Stomach (tissue), 8 donors: ENCODE measurements at regions not wholly inside any gene's neighbourhood (a gene's known extent, or its start where the extent isn't known, plus 50 kb on each side); places are given as distances from the start of the nearest gene placed in this dataset.
A peak's percentile ranks its signal among the peaks of the same experiment; 100 is the strongest.

Experiments
- DNase-seq, 2 donors: peaks; one replicate each; pipeline versions ENCODE4 v3.0.0 to v3.0.0-alpha.2; 2013 to 2019
- H3K27ac ChIP-seq, 5 donors: fragments of 200-600 bp in 4 of 5; sonication (generic) in 4 of 5; one replicate each; pipeline ENCODE4 v1.5.1; 2013 to 2019; ENCODE audit warnings: mild to moderate bottlenecking in 1 of 5, moderate library complexity in 1 of 5
- H3K27me3 ChIP-seq, 3 donors: fragments of 200-600 bp; sonication (generic); one replicate each; pipeline ENCODE4 v1.5.1; 2017 to 2019; ENCODE audit warnings: mixed run types in 1 of 3
- H3K36me3 ChIP-seq, 4 donors: fragments of 200-600 bp; sonication (generic); 1 replicate in 3 of 4; 2 replicates in 1 of 4; pipeline ENCODE4 v1.5.1; 2016 to 2019
- H3K4me1 ChIP-seq, 4 donors: fragments of 200-600 bp; sonication (generic); one replicate each; pipeline ENCODE4 v1.5.1; 2016 to 2019
- H3K4me3 ChIP-seq, 4 donors: fragments of 200-600 bp; sonication (generic) in 3 of 4; one replicate each; pipeline ENCODE4 v1.5.1; 2016 to 2019; ENCODE audit warnings: mild to moderate bottlenecking in 1 of 4
- H3K9me3 ChIP-seq, 4 donors: fragments of 200-600 bp; sonication (generic); one replicate each; pipeline ENCODE4 v1.5.1; 2016 to 2019
- EP300 ChIP-seq: sonication (generic); formaldehyde crosslinking; IDR thresholded peaks from one replicate; pipeline ENCODE4 v1.6.1; 2017; ENCODE audit warnings: antibody characterized with exemption
- POLR2A ChIP-seq, 4 donors: fragments of 450-650 bp; IDR thresholded peaks; one replicate each; pipeline ENCODE4 v1.6.1; 2016; ENCODE audit warnings: antibody characterized with exemption in 4 of 4, control low read depth in 2 of 4, mild to moderate bottlenecking in 1 of 4, moderate library complexity in 1 of 4
- POLR2AphosphoS5 ChIP-seq, 3 donors: sonication (generic); formaldehyde crosslinking; IDR thresholded peaks; one replicate each; pipeline ENCODE4 v1.6.1; 2016; ENCODE audit warnings: antibody characterized with exemption in 3 of 3
- WGBS, 5 donors: extraction: QIAGEN DNeasy Blood & Tissue Kit in 3 of 5; methylation state at CpG; one replicate each; pipeline versions ENCODE4 v1.1.5 to v1.1.7; 2013 to 2018; 5-methylcytosine and 5-hydroxymethylcytosine counted together
- intact Hi-C: fragments of 100-400 bp; cut with DNase I; formaldehyde crosslinking; loops from one replicate; pipeline ENCODE4 v1.15.1; 2023; ENCODE audit warnings: low total_unique reads
- TF ChIP-seq, protein P1 (sequence below), 7 experiments: fragments of 450-650 bp in 4 of 7; fragments of 200-600 bp in 3 of 7; sonication (generic) in 3 of 7; IDR thresholded peaks; one replicate each; pipeline ENCODE4 v1.5.1; 2016 to 2019; ENCODE audit warnings: antibody characterized with exemption in 7 of 7, control low read depth in 2 of 7, mild to moderate bottlenecking in 1 of 7
- donor health status: healthy with polysubstance abuse.
- donor health status: Bipolar disorder and iron deficiency.
- donor health status: healthy.

GRCh38 chr2:34416856-34417255 lies 817.8 kb upstream of the FAM98A start:
- WGBS, 5 donors: 39 to 61% (median 48%) methylated on average over 2 of the region's 2 CpGs
- no peaks in the 10 kb centered on the region for H3K27me3 ChIP-seq
- DNase-seq: peak in 1 of 2 donors; percentile 21
- no peak overlapping the region for H3K4me3 ChIP-seq
- TF ChIP-seq POLR2AphosphoS5 (IDR thresholded peaks at IDR 0.05) (no peak), EP300 (no peak)
- TF ChIP-seq, protein P1, sequence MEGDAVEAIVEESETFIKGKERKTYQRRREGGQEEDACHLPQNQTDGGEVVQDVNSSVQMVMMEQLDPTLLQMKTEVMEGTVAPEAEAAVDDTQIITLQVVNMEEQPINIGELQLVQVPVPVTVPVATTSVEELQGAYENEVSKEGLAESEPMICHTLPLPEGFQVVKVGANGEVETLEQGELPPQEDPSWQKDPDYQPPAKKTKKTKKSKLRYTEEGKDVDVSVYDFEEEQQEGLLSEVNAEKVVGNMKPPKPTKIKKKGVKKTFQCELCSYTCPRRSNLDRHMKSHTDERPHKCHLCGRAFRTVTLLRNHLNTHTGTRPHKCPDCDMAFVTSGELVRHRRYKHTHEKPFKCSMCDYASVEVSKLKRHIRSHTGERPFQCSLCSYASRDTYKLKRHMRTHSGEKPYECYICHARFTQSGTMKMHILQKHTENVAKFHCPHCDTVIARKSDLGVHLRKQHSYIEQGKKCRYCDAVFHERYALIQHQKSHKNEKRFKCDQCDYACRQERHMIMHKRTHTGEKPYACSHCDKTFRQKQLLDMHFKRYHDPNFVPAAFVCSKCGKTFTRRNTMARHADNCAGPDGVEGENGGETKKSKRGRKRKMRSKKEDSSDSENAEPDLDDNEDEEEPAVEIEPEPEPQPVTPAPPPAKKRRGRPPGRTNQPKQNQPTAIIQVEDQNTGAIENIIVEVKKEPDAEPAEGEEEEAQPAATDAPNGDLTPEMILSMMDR (IDR thresholded peaks at IDR 0.05): no peak
- H3K4me1 ChIP-seq: no peaks in the 10 kb centered on the region
- H3K9me3 ChIP-seq: no peaks in the 10 kb centered on the region
- H3K36me3 ChIP-seq: no peaks in the 10 kb centered on the region
- H3K27ac ChIP-seq: no peak overlapping the region
- intact Hi-C loops: no loop called here

- H3K4me3 ChIP-seq: no peak overlapping the region
- intact Hi-C loops: no loop called here
- H3K36me3 ChIP-seq: no peaks in the 10 kb centered on the region
- no peaks in the 10 kb centered on the region for H3K4me1 ChIP-seq
- H3K27ac ChIP-seq: no peak overlapping the region
- no peaks in the 10 kb centered on the region for H3K27me3 ChIP-seq
- WGBS, 5 donors: 63 to 71% (median 70%) methylated on average over 4 of the region's 4 CpGs
- TF ChIP-seq EP300 (no peak), POLR2A (IDR thresholded peaks at IDR 0.05) (no peak), POLR2AphosphoS5 (IDR thresholded peaks at IDR 0.05) (no peak)
- TF ChIP-seq, protein P1 (IDR thresholded peaks at IDR 0.05): no peak
- no peaks in the 10 kb centered on the region for H3K9me3 ChIP-seq
- no peak for DNase-seq
These were observed 815.8 kb upstream of the FAM98A start for GRCh38 chr2:34414856-34415255.

GRCh38 chr2:34408100-34408499 lies 809.0 kb upstream of the FAM98A start:
- DNase-seq: no peak
- intact Hi-C loops: no loop called here
- H3K4me3 ChIP-seq: no peak overlapping the region
- TF ChIP-seq POLR2A (IDR thresholded peaks at IDR 0.05): no peak
- no peaks in the 10 kb centered on the region for H3K36me3 ChIP-seq
- no peaks in the 10 kb centered on the region for H3K9me3 ChIP-seq
- no peaks in the 10 kb centered on the region for H3K27me3 ChIP-seq
- H3K27ac ChIP-seq: no peak overlapping the region
- no peaks in the 10 kb centered on the region for H3K4me1 ChIP-seq
- 55 to 66% (median 60%) methylated on average over 4 of the region's 4 CpGs for WGBS, 5 donors

- no peak for DNase-seq
- Histone ChIP-seq H3K27me3 (no peaks in the 10 kb centered on the region), H3K4me1 (no peaks in the 10 kb centered on the region), H3K9me3 (no peaks in the 10 kb centered on the region), H3K27ac (no peak overlapping the region), H3K36me3 (no peaks in the 10 kb centered on the region), H3K4me3 (no peak overlapping the region)
- TF ChIP-seq, protein P1 (IDR thresholded peaks at IDR 0.05): no peak
- TF ChIP-seq POLR2AphosphoS5 (IDR thresholded peaks at IDR 0.05) (no peak), POLR2A (IDR thresholded peaks at IDR 0.05) (no peak)
- 90 to 96% (median 92%) methylated on average over 2 of the region's 2 CpGs for WGBS, 5 donors
- intact Hi-C loops: no loop called here
These were observed 804.4 kb upstream of the FAM98A start for GRCh38 chr2:34403512-34403911.

GRCh38 chr2:34402376-34402775 lies 803.3 kb upstream of the FAM98A start:
- Histone ChIP-seq H3K4me3 (no peak overlapping the region), H3K27me3 (no peaks in the 10 kb centered on the region), H3K9me3 (no peaks in the 10 kb centered on the region), H3K36me3 (no peaks in the 10 kb centered on the region), H3K4me1 (no peaks in the 10 kb centered on the region), H3K27ac (no peak overlapping the region)
- TF ChIP-seq, protein P1 (IDR thresholded peaks at IDR 0.05): no peak
- TF ChIP-seq POLR2A (IDR thresholded peaks at IDR 0.05) (no peak), EP300 (no peak), POLR2AphosphoS5 (IDR thresholded peaks at IDR 0.05) (no peak)
- WGBS, 5 donors: 79 to 89% (median 84%) methylated on average over 3 of the region's 3 CpGs
- intact Hi-C loops: no loop called here
- no peak for DNase-seq
